SK-N-MC (cell line): ENCODE measurements at regions not wholly inside any gene's neighbourhood (a gene's known extent, or its start where the extent isn't known, plus 50 kb on each side); places are given as distances from the start of the nearest gene placed in this dataset.

Experiments
- EZH2 ChIP-seq: fragments of 200-600 bp; sonication (generic); IDR thresholded peaks from one replicate; pipeline ENCODE4 v1.6.1; 2017; ENCODE audit warnings: antibody characterized with exemption
- FOXP2 ChIP-seq: optimal IDR thresholded peaks from 2 replicates; pipeline ENCODE3; 2011; ENCODE audit warnings: mild to moderate bottlenecking, moderate library complexity; ENCODE audit not compliant: insufficient read depth; ENCODE audit errors: extremely low read length, control extremely low read depth
- POLR2AphosphoS5 ChIP-seq: IDR thresholded peaks from 2 replicates; pipeline ENCODE4 v1.6.1; 2012; ENCODE audit warnings: mild to moderate bottlenecking, low read depth, low read length, borderline replicate concordance

GRCh38 chr10:44307691-44308090 lies 77.2 kb downstream of the CXCL12 start:
- TF ChIP-seq EZH2 (no peak), POLR2AphosphoS5 (no peak), FOXP2 (no peak)
